SK-N-SH treated with all-trans-retinoic acid at 6 μM for 48 hours (cell line): ENCODE measurements at regions not wholly inside any gene's neighbourhood (a gene's known extent, or its start where the extent isn't known, plus 50 kb on each side); places are given as distances from the start of the nearest gene placed in this dataset.

ENCODE experiments used
- CREB5 ChIP-seq: fragments of 250-450 bp; sonication (Bioruptor Pico); IDR thresholded peaks from 2 replicates; pipeline ENCODE4 v1.5.1; 2020; ENCODE audit warnings: low read depth, mild to moderate bottlenecking, moderate library complexity
- CSDC2 ChIP-seq: fragments of 250-450 bp; sonication (Bioruptor Pico); IDR thresholded peaks from 2 replicates; pipeline ENCODE4 v1.5.0; 2020; ENCODE audit warnings: mild to moderate bottlenecking, moderate library complexity
- SNAI2 ChIP-seq: fragments of 250-450 bp; sonication (Bioruptor Pico); IDR thresholded peaks from 2 replicates; pipeline ENCODE4 v1.5.0; 2020; ENCODE audit warnings: mild to moderate bottlenecking, moderate library complexity
- TCF4 ChIP-seq: fragments of 250-450 bp; sonication (Bioruptor Pico); IDR thresholded peaks from 2 replicates; pipeline ENCODE4 v1.8.0; 2021; ENCODE audit warnings: mild to moderate bottlenecking, moderate library complexity, borderline replicate concordance
- TF ChIP-seq, protein P1 (sequence below): fragments of 250-450 bp; sonication (Bioruptor Pico); IDR thresholded peaks from 2 replicates; pipeline ENCODE4 v1.5.1; 2021; ENCODE audit warnings: mild to moderate bottlenecking, moderate library complexity

DNA sequence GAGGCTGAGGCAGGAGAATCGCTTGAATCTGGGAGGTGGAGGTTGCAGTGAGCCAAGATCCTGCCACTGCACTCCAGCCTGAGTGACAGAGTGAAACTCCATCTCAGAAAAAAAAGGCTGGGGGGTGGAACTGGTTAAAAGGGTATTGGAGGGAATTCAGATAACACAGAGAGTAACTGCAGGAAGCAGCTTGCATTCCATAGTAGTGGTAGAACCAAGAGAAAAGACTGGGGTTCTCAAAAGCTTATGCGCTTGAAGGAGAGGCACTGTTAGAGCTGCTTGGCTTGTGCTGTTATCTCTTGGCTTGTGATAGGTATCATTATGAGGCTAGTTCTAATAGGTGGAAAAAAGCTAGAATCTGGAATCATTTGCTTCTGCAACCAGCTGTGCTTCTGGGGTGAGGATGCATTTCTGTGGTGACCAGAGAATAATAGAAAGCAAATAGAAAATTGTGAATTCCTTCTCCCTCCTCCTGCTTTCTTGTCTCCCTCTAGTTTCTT, 91.2 kb upstream of the ELOVL6 start:
- TF ChIP-seq CSDC2 (CRISPR knock-in tag) (no peak), CREB5 (CRISPR knock-in tag) (no peak), SNAI2 (CRISPR knock-in tag) (no peak), TCF4 (CRISPR knock-in tag) (no peak)
- TF ChIP-seq, protein P1, sequence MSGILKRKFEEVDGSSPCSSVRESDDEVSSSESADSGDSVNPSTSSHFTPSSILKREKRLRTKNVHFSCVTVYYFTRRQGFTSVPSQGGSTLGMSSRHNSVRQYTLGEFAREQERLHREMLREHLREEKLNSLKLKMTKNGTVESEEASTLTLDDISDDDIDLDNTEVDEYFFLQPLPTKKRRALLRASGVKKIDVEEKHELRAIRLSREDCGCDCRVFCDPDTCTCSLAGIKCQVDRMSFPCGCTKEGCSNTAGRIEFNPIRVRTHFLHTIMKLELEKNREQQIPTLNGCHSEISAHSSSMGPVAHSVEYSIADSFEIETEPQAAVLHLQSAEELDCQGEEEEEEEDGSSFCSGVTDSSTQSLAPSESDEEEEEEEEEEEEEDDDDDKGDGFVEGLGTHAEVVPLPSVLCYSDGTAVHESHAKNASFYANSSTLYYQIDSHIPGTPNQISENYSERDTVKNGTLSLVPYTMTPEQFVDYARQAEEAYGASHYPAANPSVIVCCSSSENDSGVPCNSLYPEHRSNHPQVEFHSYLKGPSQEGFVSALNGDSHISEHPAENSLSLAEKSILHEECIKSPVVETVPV = no peak
